Bone marrow (tissue), 2 donors: ENCODE measurements at regions not wholly inside any gene's neighbourhood (a gene's known extent, or its start where the extent isn't known, plus 50 kb on each side); places are given as distances from the start of the nearest gene placed in this dataset.
"Not testable (repeated sequence)": the region's sequence is repeated elsewhere in the genome, so short reads cannot be mapped to it uniquely, and the experiment has no call there.

Experiments
- DNase-seq, 2 donors: peaks; one replicate each; lab custom pipeline; 2025; lab: John Stamatoyannopoulos, UW

- no peak for DNase-seq
Measured at GRCh38 chr21:14613486-14614224, 67.5 kb upstream of the SAMSN1 start.

GRCh38 chr21:14610119-14610518 is 64.0 kb upstream of the SAMSN1 start:
- not testable (repeated sequence) for DNase-seq

- DNase-seq = no peak
Measured at GRCh38 chr21:14609274-14609673, 63.2 kb upstream of the SAMSN1 start.

DNA sequence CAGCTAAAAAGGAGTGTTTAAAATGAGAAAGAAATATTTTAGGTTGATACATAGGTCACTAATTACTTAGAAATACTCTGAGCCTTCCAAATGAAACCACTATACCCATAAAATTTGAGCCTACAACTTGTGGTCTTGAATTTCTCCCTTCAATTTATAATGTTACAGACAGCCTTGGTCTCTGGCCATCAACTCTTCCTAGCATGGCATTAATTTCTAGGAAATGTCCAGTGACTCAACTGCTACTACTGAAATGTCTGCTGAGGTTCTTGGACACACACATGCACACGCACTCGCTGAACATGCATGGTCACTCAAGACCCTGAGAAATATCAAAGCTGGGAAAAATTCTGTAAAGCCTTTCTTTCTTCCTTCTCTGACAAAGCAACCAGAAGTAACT is 61.1 kb upstream of the SAMSN1 start:
- no peak for DNase-seq

GRCh38 chr21:14603202-14603601 is 57.1 kb upstream of the SAMSN1 start:
- peak in 1 of 2 donors; percentile 17 for DNase-seq

DNA sequence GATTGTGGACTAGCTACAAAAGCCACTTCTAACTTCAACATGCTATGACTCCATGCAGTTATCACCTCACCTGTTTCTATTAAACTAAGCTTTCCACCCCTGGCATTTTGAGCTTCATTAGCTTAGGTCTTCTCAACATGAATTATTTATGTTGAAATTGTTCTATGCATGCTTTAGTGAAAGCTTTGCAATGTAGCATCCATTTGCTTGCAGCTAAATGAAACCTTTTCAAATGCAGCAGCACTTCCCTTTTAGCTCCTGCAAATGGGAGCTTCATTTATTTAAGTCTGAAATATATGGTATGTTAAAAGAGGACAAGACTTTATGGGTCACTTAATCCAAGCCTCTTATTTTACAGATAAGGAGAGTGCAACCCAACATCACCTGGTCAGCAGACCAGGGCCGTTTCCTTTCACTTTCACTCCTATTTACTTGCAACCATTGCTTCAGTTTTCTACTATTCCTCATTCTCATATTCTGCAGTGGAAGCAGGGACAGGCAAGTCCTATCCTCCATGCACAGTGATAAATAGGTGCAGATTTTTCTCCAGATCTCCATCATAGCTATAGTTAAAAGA is 56.4 kb upstream of the SAMSN1 start:
- DNase-seq = peak in 1 of 2 donors; percentile 9

- DNase-seq = peak in 1 of 2 donors; percentile 15
Measured at GRCh38 chr21:14600569-14601297, 54.6 kb upstream of the SAMSN1 start.

DNA sequence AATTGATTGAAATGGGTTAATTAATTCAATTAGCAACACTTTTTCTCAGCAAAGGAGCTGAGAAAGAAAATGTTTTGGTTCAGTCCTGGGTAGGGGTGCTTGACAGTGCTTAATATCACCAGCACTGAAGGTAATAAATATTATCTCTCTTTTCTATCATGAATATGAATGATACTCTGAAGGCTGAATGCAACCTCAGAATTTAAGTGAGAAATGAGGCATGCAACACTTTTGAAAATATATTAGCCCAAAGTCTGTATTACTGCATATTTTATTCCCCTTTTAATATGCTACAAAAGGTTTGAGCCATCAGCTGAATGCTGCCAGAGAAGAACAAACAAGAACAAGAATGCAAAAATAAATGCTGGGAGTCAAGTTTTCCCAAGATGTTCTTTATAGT is 52.0 kb upstream of the SAMSN1 start:
- no peak for DNase-seq
